ENCODE measurements at regions not wholly inside any gene's neighbourhood (a gene's known extent, or its start where the extent isn't known, plus 50 kb on each side); places are given as distances from the start of the nearest gene placed in this dataset.

DNA sequence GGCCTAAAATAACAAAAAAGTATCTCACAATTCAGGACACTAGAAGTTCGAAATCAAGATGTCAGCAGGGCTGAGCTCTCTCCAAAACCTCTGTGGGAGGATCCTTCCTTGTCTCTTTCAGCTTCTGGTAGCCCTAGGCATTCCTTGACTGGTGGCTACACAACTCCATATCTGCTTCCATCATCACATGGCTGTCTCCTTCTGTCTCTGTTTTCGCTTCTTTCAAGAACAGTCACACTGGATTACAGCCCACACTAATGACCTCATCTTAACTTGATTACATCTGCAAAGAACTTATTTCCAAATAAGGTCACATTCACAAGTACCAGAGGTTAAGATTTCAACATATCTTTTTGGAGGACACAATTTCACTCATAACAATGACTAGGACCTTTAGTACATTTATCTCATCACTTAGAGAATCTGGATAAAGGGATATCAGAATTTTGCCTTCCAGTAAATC lies 275.2 kb downstream of the IRS1 start:
- no peak for TF ChIP-seq ZNF274 (IDR thresholded peaks at IDR 0.05; ENCODE audit: low read depth, low read length)
- H3K4me3 ChIP-seq (ENCODE audit: low read length): no peak overlapping the region

DNA sequence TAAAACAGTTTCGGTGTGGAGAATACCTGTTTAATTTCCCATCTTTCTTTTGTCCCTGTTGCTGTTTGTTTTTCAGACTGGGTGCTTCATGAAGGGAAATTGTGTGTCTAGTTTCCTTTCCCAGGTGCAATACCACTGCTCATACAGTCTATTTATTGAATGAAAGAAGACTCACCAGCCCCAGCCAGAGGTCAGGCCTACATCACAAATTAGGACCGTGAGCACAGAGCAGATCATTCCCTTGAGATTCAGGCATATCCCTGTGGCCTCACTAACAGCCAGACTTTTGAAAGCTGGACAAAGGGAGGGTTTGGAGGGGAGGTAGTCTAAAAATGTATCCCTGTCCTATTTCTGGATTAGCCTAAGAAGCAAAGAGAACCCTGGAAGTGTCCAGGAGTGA lies 278.9 kb downstream of the IRS1 start:
- no peak for TF ChIP-seq ZNF274 (IDR thresholded peaks at IDR 0.05; ENCODE audit: low read depth, low read length)
- no peak overlapping the region for H3K4me3 ChIP-seq (ENCODE audit: low read length)

DNA sequence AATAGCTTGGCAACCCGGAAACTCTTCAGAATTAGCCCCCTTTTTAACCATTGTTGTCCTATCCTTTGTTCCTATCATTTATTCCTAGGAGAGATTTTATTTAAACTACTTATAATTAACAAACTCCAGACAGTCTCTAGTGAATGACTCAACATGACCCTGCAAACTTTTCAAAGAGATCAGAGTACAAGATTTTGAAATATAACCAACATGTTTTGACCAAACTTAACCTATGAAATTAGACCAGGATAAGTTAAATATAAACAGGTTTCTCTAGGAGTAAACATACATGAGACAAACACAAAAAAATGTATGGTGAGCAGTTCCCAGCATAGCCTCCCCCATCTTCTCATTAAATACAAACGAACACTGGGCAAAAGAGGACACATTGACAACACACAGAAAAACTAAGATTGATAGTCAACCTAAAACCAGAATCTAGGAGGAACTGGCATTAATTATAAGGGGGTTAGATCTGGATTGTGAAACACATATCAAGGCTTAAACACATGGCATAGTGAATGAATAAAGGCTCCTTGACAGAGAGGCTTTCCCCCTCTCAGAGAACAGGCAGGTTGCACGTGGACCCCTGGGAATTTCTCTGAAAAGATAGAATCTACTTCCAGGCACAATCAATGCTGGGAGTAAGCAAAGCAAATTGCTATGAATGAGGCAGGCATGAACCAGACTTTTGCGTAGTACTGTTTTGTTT lies 284.1 kb downstream of the IRS1 start:
- TF ChIP-seq ZNF274 (IDR thresholded peaks at IDR 0.05; ENCODE audit: low read depth, low read length): no peak
- no peak overlapping the region for H3K4me3 ChIP-seq (ENCODE audit: low read length)

DNA sequence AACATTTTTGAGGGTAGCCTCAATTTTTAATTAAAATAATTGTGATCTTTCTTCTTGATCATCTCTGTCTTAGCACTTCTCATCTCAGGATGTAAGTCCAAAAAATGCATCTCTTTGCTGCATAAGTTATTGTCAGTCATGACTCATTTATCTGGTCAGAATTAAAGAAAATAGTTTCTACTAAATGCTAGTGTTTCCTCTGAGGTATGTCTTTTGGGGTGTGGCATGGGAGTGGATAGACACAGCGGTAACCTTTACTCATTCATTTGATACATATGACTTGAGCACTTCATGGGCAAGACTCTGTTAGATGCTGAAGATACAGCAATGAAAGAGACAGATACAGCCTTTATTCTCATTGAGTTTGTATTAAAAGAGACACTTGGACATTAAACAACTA lies 284.7 kb downstream of the IRS1 start:
- no peak overlapping the region for H3K4me3 ChIP-seq (ENCODE audit: low read length)
- no peak for TF ChIP-seq ZNF274 (IDR thresholded peaks at IDR 0.05; ENCODE audit: low read depth, low read length)

DNA sequence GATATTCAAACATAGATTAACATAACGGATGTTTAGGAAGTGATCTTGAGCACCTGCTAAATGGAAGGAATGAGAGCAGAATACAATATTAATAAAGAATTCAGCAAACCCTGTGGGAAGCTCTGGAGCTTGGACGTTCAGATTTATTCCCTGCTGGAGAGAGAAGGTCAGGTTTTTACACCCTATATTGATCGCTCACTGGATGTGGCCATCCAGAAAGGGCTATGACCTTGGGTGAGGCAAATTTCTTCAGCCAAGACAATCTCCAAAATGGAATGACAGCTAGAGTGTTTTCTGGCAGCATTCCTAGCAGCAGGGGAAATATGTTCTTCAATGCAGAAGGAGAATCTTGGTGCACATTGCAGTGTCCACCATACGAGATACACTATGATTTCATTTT lies 288.3 kb downstream of the IRS1 start:
- no peak for TF ChIP-seq ZNF274 (IDR thresholded peaks at IDR 0.05; ENCODE audit: low read depth, low read length)
- no peak overlapping the region for H3K4me3 ChIP-seq (ENCODE audit: low read length)

DNA sequence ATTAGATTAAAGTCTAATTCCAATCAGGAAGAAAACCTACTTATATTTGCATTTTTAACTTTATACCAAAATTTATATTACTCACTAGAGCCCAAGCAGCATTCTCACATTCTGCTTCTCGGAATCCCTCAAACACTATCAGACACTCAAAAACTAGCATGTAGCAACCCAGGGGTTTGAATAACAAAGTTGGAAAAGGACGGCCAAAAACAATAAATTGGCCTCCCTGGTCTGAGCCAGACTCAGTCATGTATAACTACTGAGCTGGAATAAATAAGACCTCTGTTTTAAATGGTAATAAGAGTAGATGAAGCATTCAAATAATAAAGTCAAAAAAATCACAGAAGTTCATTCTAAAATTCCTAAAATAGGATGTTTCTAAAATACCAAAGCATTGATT lies 290.9 kb downstream of the IRS1 start:
- no peak overlapping the region for H3K4me3 ChIP-seq (ENCODE audit: low read length)
- TF ChIP-seq ZNF274 (IDR thresholded peaks at IDR 0.05; ENCODE audit: low read depth, low read length): no peak

DNA sequence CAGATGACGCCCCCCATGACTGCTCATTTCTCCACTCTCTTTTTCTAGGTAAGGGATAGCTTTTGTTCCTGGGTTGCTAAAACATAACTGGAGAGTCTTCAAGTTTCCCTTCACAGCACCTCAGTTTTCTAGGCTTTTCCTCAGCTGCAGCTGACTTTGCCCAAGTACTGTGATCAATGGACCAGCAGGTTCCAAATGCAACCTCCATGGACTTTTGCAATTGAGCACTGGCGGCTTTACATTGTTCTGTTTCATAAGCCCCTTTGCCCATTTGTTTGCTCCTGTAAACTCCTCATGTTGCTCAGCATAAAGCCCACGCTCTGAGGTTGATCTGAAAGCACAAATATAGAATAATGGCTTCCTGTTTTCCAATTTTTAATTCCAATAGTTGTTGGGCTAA lies 291.6 kb downstream of the IRS1 start:
- no peak for TF ChIP-seq ZNF274 (IDR thresholded peaks at IDR 0.05; ENCODE audit: low read depth, low read length)
- no peak overlapping the region for H3K4me3 ChIP-seq (ENCODE audit: low read length)

DNA sequence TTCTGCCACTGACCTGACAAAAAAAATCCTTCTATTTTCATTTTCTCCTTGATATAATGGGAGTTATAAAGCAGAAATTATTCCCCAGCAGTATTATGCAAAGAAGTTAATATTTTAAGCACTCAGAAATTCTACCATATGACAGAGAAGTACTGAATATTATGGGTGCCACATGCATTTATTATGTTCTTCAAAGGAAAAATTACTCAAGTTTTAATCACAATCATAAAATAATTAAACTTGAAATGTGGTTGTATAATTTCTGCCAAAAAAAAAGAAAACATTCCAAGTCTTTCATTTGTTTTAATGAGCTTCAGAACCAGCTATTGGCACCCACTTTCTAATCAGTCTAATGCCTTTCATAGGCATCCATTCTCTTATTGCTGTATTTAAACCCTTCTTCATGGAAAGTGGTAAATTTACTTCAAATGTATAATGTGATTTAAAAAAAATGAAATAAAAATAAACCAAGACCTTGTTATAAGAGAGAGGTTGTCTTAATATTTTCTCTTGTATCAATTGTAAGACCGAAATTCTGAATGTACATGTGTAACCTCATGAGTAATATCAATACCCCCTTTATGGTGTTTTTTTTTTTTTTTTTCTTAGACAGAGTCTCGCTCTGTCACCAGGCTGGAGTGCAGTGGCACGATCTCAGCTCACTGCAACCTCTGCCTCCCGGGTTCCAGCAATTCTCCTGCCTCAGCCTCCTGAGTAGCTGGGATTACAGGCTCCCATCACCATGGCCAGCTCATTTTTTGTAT lies 302.3 kb downstream of the IRS1 start:
- no peak for TF ChIP-seq ZNF274 (IDR thresholded peaks at IDR 0.05; ENCODE audit: low read depth, low read length)

DNA sequence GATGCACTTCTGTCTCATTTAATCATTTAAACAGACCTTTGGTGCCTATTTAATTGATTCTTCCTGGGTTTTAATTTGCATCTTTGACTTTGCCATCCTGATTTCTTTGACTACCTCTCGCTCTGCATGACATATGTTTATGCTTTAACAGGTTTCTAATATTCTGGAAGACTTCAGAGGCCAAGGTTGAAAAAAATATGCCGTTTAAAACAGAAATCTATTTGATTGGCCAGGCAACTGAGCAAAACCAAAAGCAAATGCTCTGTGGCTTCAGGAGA lies 303.4 kb downstream of the IRS1 start:
- H3K4me3 ChIP-seq (ENCODE audit: low read length): no peak overlapping the region
- TF ChIP-seq ZNF274 (IDR thresholded peaks at IDR 0.05; ENCODE audit: low read depth, low read length): no peak

More for the DNA sequence above, 302.3 kb downstream of the IRS1 start:
- H3K4me3 ChIP-seq (ENCODE audit: low read length): no peak overlapping the region

DNA sequence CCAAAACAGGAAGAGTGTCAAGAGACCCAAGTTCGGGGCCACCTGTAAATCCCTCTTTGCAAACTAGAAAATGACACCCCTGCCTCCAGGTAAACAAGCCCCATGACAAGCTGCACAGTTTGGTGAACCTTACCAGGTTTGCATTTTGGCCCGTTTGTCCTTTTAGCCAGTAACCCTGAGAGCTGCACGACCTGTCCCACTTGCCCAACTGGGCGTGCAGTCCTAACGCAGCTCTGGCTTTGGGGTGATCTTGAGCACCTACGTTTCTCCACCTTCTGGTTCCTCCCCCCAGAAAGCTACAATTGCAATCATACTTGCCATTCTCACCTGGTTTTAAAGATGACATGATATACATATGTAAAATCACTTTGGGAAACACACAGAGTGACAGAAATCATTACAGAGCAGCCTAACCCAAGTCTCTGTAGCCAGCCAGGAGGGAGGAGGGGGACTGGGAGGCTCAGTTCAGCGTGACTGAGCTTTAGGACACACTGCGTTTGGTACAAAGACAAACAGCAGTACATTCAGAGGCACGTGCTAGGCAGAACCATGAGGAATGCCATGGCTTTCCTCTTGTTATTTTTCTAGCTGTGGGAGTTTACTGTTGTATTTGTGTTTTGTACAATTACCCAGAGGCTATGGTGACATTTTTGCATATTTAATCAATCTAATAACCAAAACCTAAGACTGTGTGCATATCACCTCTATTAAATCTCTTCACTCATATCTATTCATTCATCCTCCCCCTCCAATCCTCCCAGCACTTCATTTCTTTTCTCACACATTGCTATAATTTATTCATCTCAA lies 304.0 kb downstream of the IRS1 start:
- TF ChIP-seq ZNF274 (IDR thresholded peaks at IDR 0.05; ENCODE audit: low read depth, low read length): no peak
- H3K4me3 ChIP-seq (ENCODE audit: low read length): no peak overlapping the region

DNA sequence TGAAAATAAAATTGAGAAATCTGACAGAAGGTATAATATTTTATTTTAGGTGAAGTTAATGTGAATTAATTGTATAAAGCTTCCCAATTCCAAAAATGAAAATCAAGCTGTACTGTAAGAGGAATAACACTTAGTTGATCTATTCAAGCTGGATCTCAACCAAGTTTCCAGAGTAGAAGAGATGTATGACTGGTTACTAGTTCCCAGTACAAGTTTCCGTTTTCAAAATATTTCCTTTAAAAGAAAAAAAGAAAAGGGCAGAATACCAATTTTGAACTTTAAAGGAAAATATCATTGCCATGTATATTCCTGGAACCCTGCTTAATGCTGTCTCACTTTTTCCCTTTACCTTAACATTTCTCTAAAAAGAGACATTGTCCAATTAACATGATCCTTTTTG lies 308.5 kb downstream of the IRS1 start:
- no peak for TF ChIP-seq ZNF274 (IDR thresholded peaks at IDR 0.05; ENCODE audit: low read depth, low read length)
- no peak overlapping the region for H3K4me3 ChIP-seq (ENCODE audit: low read length)

DNA sequence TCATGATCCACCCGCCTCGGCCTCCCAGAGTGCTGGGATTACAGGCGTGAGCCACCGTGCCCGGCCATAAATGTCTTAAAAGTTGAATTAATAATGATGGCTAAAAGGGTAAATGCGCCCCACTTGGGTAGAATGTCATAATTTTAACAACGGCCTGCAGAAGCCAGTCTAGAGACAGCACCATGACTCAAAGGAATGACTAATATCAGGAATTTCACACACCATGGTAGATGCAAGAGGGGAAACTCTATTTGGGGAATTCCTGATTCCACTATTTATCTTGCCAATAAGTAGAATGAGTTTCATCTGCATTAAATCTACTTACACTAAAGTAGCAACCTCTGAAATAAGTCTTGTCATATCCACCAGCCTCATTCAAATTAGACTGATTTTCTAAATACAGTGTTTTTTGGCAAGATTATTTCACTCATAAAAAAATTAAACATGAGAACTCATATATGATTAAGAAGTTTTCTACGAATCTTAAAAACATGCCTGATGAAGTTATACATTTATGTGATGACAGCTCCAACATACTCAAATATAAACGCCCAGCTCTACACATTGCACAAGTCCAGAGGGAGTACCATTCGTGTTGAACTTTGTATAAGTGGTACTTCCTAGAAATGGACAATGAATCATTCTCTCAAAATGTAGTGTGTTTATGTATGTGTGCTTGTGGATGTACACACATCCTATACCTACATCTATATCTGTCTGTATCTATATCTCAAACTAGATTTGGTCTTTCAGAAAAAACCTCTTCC lies 309.7 kb downstream of the IRS1 start:
- TF ChIP-seq ZNF274 (IDR thresholded peaks at IDR 0.05; ENCODE audit: low read depth, low read length): no peak
- no peak overlapping the region for H3K4me3 ChIP-seq (ENCODE audit: low read length)

DNA sequence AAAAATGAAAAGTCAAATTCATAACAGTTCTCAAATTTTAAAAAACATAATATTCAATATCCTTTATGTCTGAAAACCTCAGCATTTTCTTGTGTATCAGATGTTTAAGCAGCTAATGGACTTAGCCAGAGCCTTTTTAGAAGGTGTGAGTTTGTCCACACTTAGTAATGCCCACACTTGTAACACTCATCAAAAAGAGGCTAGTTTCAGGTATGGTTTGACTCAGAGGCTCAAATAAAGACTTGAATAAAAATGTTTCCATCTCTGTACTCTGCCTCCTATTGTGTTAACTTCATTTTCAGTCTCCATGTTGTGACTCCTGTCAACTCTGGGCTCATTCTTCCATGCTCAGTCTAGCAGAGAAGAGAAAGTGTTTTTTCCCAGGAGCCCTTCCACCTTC lies 311.6 kb downstream of the IRS1 start:
- no peak for TF ChIP-seq ZNF274 (IDR thresholded peaks at IDR 0.05; ENCODE audit: low read depth, low read length)
- H3K4me3 ChIP-seq (ENCODE audit: low read length): no peak overlapping the region

DNA sequence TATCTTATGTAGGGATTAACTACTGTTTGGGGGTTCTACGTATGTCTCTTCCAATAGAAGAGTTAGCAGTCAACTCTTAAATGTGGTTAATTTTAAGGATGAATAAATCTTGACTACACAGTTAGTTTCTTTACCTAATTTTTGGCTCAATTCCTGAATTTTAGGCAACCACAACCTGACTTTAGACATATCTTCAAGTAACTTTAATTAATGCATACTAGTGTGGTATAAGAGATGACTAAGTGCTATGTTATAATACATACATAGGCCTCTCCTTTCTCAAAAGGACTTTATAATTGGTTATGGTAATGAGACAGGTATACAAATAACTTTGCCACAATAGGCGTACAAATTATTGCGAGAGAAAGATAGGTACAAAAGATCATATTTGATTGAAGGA lies 312.0 kb downstream of the IRS1 start:
- H3K4me3 ChIP-seq (ENCODE audit: low read length): no peak overlapping the region
- no peak for TF ChIP-seq ZNF274 (IDR thresholded peaks at IDR 0.05; ENCODE audit: low read depth, low read length)

Measured in GM08714 (cell line).